Left ventricle myocardium inferior (tissue), 1 donor: ENCODE measurements at regions not wholly inside any gene's neighbourhood (a gene's known extent, or its start where the extent isn't known, plus 50 kb on each side); places are given as distances from the start of the nearest gene placed in this dataset.

Source experiments
- DNase-seq: peaks from one replicate; pipeline ENCODE4 v3.0.0-alpha.2; 2020
- H3K27ac ChIP-seq: fragments of 200-600 bp; replicated peaks from 2 replicates; pipeline ENCODE4 v1.8.0; 2021
- H3K27me3 ChIP-seq: fragments of 200-600 bp; 2 replicates; pipeline ENCODE4 v1.8.0; 2021; ENCODE audit warnings: low read depth
- H3K36me3 ChIP-seq: fragments of 200-600 bp; 2 replicates; pipeline ENCODE4 v1.8.0; 2021
- H3K4me1 ChIP-seq: fragments of 200-600 bp; 2 replicates; pipeline ENCODE4 v1.8.0; 2021
- H3K4me3 ChIP-seq: fragments of 200-600 bp; 2 replicates; pipeline ENCODE4 v1.8.0; 2021; ENCODE audit warnings: mild to moderate bottlenecking, moderate library complexity
- H3K9me3 ChIP-seq: fragments of 200-600 bp; replicated peaks from 2 replicates; pipeline ENCODE4 v1.8.0; 2021
- CTCF ChIP-seq: fragments of 200-600 bp; IDR thresholded peaks from 2 replicates; pipeline ENCODE4 v1.8.0; 2021; ENCODE audit warnings: antibody characterized with exemption, mild to moderate bottlenecking, borderline replicate concordance
- intact Hi-C: fragments of 100-400 bp; cut with micrococcal nuclease; formaldehyde crosslinking; loops from one replicate; pipeline ENCODE4 v1.11.0; 2022
- donor health status: DM: no; HTN: yes; CAD: no; lungs with severe emphysema.

DNA sequence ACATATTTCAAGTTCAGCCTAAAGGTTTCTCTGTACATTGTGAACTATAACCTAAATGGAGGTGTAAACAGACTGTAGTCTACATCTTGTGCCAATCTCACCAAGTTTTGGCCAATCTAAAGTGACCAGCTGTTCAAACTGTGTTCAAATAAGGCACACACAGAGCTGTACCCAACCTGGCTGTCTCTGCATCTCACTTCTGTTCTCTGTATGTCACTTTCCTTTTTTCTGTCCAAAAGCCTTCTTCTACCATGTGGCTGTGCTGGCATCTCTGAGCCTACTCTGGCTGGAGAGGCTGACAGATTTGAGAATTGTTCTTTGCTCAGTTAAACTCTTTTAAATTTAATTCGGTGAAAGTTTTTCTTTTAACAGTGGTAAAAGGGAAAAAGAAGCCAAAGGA lies 817.9 kb downstream of the SOCS6 start:
- H3K36me3 ChIP-seq = no peaks in the 10 kb centered on the region
- H3K4me1 ChIP-seq = no peaks in the 10 kb centered on the region
- H3K4me3 ChIP-seq = no peak overlapping the region
- intact Hi-C loops = loop anchor here (10.0 kb wide), 1 partner anchor 48 kb away; no protein-coding TSS in a partner anchor
- TF ChIP-seq CTCF = no peak
- no peaks in the 10 kb centered on the region for H3K9me3 ChIP-seq
- peak overlapping the region; percentile 71 for H3K27ac ChIP-seq
- no peaks in the 10 kb centered on the region for H3K27me3 ChIP-seq
- DNase-seq = no peak

- no peak overlapping the region for H3K4me3 ChIP-seq
- TF ChIP-seq CTCF = no peak
- peak overlapping the region; percentile 71 for H3K27ac ChIP-seq
- H3K36me3 ChIP-seq = no peaks in the 10 kb centered on the region
- DNase-seq = no peak
- intact Hi-C loops = loop anchor here (10.0 kb wide), 1 partner anchor 49 kb away; no protein-coding TSS in a partner anchor
- no peaks in the 10 kb centered on the region for H3K9me3 ChIP-seq
- no peaks in the 10 kb centered on the region for H3K4me1 ChIP-seq
- no peaks in the 10 kb centered on the region for H3K27me3 ChIP-seq
These were observed 817.2 kb downstream of the SOCS6 start for GRCh38 chr18:71105994-71106546.

GRCh38 chr18:71105078-71105819 lies 816.4 kb downstream of the SOCS6 start:
- Histone ChIP-seq H3K9me3 (no peaks in the 10 kb centered on the region), H3K4me3 (no peak overlapping the region), H3K27ac (peak overlapping the region; percentile 71), H3K27me3 (no peaks in the 10 kb centered on the region), H3K36me3 (no peaks in the 10 kb centered on the region), H3K4me1 (no peaks in the 10 kb centered on the region)
- no peak for DNase-seq
- intact Hi-C loops = loop anchor here (10.0 kb wide), 1 partner anchor 50 kb away; no protein-coding TSS in a partner anchor
- TF ChIP-seq CTCF = no peak

- intact Hi-C loops = no loop called here
- no peaks in the 10 kb centered on the region for H3K36me3 ChIP-seq
- no peak for TF ChIP-seq CTCF
- no peaks in the 10 kb centered on the region for H3K9me3 ChIP-seq
- H3K27me3 ChIP-seq = no peaks in the 10 kb centered on the region
- no peak for DNase-seq
- H3K4me3 ChIP-seq = no peak overlapping the region
- no peak overlapping the region for H3K27ac ChIP-seq
- H3K4me1 ChIP-seq = no peaks in the 10 kb centered on the region
These were observed 790.8 kb downstream of the SOCS6 start for GRCh38 chr18:71079606-71080005.

GRCh38 chr18:71077451-71077850 lies 788.6 kb downstream of the SOCS6 start:
- no peak overlapping the region for H3K4me3 ChIP-seq
- no peak overlapping the region for H3K27ac ChIP-seq
- H3K27me3 ChIP-seq = no peaks in the 10 kb centered on the region
- intact Hi-C loops = no loop called here
- no peak for DNase-seq
- H3K9me3 ChIP-seq = no peaks in the 10 kb centered on the region
- no peaks in the 10 kb centered on the region for H3K36me3 ChIP-seq
- TF ChIP-seq CTCF = no peak
- no peaks in the 10 kb centered on the region for H3K4me1 ChIP-seq
